ENCODE measurements at regions not wholly inside any gene's neighbourhood (a gene's known extent, or its start where the extent isn't known, plus 50 kb on each side); places are given as distances from the start of the nearest gene placed in this dataset.

GRCh38 chrX:66920296-66920695, 281.4 kb upstream of the EDA2R start:
- TF ChIP-seq CTCF (IDR thresholded peaks at IDR 0.05 in 2 of 3, conservative IDR thresholded peaks at IDR 0.05 in 1 of 3; ENCODE audit: borderline replicate concordance in 1 of 3, insufficient read depth in 1 of 3, low read depth in 2 of 3, low read length in 2 of 3) (no peak), SIN3A (IDR thresholded peaks at IDR 0.05; ENCODE audit: low read depth) (no peak), ATF3 (IDR thresholded peaks at IDR 0.05) (no peak), ZNF274 (IDR thresholded peaks at IDR 0.05; ENCODE audit: low read depth, low read length) (no peak), EGR1 (IDR thresholded peaks at IDR 0.05; ENCODE audit: low read depth) (no peak), RAD21 (IDR thresholded peaks at IDR 0.05; ENCODE audit: low read depth) (no peak), EZH2 (IDR thresholded peaks at IDR 0.05) (no peak), ZBTB33 (IDR thresholded peaks at IDR 0.05; ENCODE audit: extremely low read depth, insufficient replicate concordance, low read length) (no peak), POLR2A (IDR thresholded peaks at IDR 0.05; ENCODE audit: borderline replicate concordance, extremely low read depth, insufficient read depth, insufficient read length) (no peak), ELF1 (IDR thresholded peaks at IDR 0.05; ENCODE audit: borderline replicate concordance, low read depth) (no peak), MAX (IDR thresholded peaks at IDR 0.05) (no peak), CEBPB (IDR thresholded peaks at IDR 0.05; ENCODE audit: low read depth) (no peak), SRF (IDR thresholded peaks at IDR 0.05; ENCODE audit: low read depth) (no peak), SP1 (IDR thresholded peaks at IDR 0.05; ENCODE audit: low read depth) (no peak)

Measured in HCT116 (cell line).